ENCODE measurements at regions not wholly inside any gene's neighbourhood (a gene's known extent, or its start where the extent isn't known, plus 50 kb on each side); places are given as distances from the start of the nearest gene placed in this dataset.

DNA sequence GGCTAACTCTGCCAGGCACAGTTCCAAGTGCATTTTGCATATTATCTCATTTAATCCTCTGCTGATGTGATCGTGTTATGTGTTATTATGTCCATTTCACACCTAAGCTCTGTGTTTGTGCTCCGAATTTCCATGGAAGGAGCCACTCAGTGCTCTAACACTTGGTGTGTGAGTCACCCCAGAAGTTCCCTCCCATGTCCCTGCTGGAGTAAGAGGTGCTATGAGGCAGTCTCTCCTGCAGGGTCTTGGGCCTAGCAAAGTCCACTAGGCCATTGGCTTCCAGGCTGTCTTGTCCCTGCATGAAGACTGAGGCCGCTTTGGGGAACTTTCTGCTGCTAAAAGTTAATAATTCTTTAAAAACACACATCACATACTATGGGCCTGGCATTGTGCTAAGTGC lies 405.9 kb upstream of the SULF2 start (continued):
- TF ChIP-seq CTCF (IDR thresholded peaks at IDR 0.05 in 2 of 3, conservative IDR thresholded peaks at IDR 0.05 in 1 of 3; ENCODE audit: control insufficient read depth in 2 of 3, extremely low read depth in 1 of 3, insufficient read depth in 1 of 3, low read depth in 3 of 3, low read length in 3 of 3), result no peak
- no peak for TF ChIP-seq JUNB (IDR thresholded peaks at IDR 0.05)
- TF ChIP-seq SMAD1 (IDR thresholded peaks at IDR 0.05; ENCODE audit: low read depth, partially characterized antibody), result no peak
- TF ChIP-seq IRF3 (IDR thresholded peaks at IDR 0.05), result no peak

DNA sequence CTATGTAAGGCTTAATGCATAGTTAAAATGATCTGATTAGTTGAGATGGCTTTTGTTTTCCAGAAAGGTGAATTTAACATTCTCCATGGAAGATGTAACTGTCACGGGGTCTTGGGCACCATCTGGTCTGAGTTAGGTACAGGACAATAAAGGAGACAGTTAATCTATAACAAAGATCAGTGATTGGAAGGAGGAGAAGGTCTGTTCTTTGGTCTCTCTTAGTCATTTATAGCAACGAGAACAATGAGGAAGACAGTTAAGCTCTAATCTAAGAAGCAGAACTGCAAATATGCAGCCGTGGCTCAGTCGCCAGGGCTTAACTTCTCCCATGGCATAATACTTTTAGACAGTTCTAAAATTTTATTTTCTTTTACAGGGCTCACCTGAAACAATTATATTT lies 405.5 kb upstream of the SULF2 start:
- intact Hi-C loops (cut with micrococcal nuclease; ENCODE audit: unreplicated experiment), result no loop called here
- ATAC-seq, result no peak
- ChIA-PET CTCF (no interaction called here), RAD21 (ENCODE audit: unreplicated experiment) (no interaction called here), POLR2A (no interaction called here), SMC1A (ENCODE audit: uncharacterized antibody, unreplicated experiment) (interaction anchor here (1.1 kb wide), 1 partner anchor 21 kb away, joined by 3 read pairs; no protein-coding TSS in a partner anchor)
- Histone ChIP-seq H3K4me3 (no peak overlapping the region), H3K79me2 (ENCODE audit: control insufficient read depth, insufficient read depth, low read length) (no peaks in the 10 kb centered on the region), H3K27ac (ENCODE audit: control insufficient read depth, insufficient read depth) (no peak overlapping the region), H2AFZ (ENCODE audit: control insufficient read depth, low read depth, low read length) (no peak overlapping the region), H3K9me3 (replicated peaks; ENCODE audit: control insufficient read depth, insufficient read depth, low read length) (peaks cover 2% of the 10 kb centered on the region; the same call in 1 of the 3 replicates), H3K9ac (ENCODE audit: control insufficient read depth, insufficient read depth, low read length) (no peak overlapping the region), H3K36me3 (ENCODE audit: control insufficient read depth in 2 of 2, insufficient read depth in 2 of 2, low read length in 1 of 2) (no peaks in the 10 kb centered on the region), H3K4me1 (ENCODE audit: control insufficient read depth, insufficient read depth, low read length) (no peaks in the 10 kb centered on the region), H4K20me1 (ENCODE audit: control insufficient read depth, insufficient read depth) (no peaks in the 10 kb centered on the region), H3K4me2 (ENCODE audit: control insufficient read depth, insufficient read depth) (no peak overlapping the region), H3K27me3 (replicated peaks in 1 of 2; ENCODE audit: control insufficient read depth in 2 of 2, insufficient read depth in 2 of 2, low read length in 1 of 2) (no peaks in the 10 kb centered on the region)
- DNase-seq (ENCODE audit: low read depth, low spot score), result no peak
- FAIRE-seq, result no peak
- in situ Hi-C loops (cut with MboI), result no loop called here
- WGBS (ENCODE audit: insufficient coverage, insufficient replicate concordance, low lambda C conversion rate, missing lambda C conversion rate), result 27% methylated on average over 4 of the region's 4 CpGs
- BruUV-seq (replicated peaks), result no TSS peak
- TF ChIP-seq ATF7 (IDR thresholded peaks at IDR 0.05; ENCODE audit: low read depth), result no peak
- TF ChIP-seq LARP7 (IDR thresholded peaks at IDR 0.05), result no peak
- TF ChIP-seq MEF2A (IDR thresholded peaks at IDR 0.05; ENCODE audit: insufficient read depth, low read depth, low read length), result no peak
- TF ChIP-seq HDAC2 (IDR thresholded peaks at IDR 0.05), result no peak
- TF ChIP-seq ATF2 (IDR thresholded peaks at IDR 0.05; ENCODE audit: low read length), result no peak
- no peak for TF ChIP-seq NR2C2 (IDR thresholded peaks at IDR 0.05; ENCODE audit: borderline replicate concordance, control insufficient read depth, insufficient read length, low read depth)
- TF ChIP-seq TCF7 (IDR thresholded peaks at IDR 0.05; ENCODE audit: borderline replicate concordance), result no peak
- TF ChIP-seq SMARCA5 (IDR thresholded peaks at IDR 0.05), result no peak
- no peak for TF ChIP-seq EED (IDR thresholded peaks at IDR 0.05; ENCODE audit: low read depth)
- no peak for TF ChIP-seq MXI1 (IDR thresholded peaks at IDR 0.05; ENCODE audit: low read depth, low read length)
- TF ChIP-seq, protein P1, sequence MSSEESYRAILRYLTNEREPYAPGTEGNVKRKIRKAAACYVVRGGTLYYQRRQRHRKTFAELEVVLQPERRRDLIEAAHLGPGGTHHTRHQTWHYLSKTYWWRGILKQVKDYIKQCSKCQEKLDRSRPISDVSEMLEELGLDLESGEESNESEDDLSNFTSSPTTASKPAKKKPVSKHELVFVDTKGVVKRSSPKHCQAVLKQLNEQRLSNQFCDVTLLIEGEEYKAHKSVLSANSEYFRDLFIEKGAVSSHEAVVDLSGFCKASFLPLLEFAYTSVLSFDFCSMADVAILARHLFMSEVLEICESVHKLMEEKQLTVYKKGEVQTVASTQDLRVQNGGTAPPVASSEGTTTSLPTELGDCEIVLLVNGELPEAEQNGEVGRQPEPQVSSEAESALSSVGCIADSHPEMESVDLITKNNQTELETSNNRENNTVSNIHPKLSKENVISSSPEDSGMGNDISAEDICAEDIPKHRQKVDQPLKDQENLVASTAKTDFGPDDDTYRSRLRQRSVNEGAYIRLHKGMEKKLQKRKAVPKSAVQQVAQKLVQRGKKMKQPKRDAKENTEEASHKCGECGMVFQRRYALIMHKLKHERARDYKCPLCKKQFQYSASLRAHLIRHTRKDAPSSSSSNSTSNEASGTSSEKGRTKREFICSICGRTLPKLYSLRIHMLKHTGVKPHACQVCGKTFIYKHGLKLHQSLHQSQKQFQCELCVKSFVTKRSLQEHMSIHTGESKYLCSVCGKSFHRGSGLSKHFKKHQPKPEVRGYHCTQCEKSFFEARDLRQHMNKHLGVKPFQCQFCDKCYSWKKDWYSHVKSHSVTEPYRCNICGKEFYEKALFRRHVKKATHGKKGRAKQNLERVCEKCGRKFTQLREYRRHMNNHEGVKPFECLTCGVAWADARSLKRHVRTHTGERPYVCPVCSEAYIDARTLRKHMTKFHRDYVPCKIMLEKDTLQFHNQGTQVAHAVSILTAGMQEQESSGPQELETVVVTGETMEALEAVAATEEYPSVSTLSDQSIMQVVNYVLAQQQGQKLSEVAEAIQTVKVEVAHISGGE (CRISPR knock-in tag; IDR thresholded peaks at IDR 0.05), result no peak
- no peak for TF ChIP-seq STAT3 (IDR thresholded peaks at IDR 0.05; ENCODE audit: low read depth, low read length)
- TF ChIP-seq ESRRA (IDR thresholded peaks at IDR 0.05; ENCODE audit: low read length), result no peak
- TF ChIP-seq EGR1 (IDR thresholded peaks at IDR 0.05; ENCODE audit: borderline replicate concordance in 1 of 2, low read depth in 2 of 2, low read length in 2 of 2), result no peak
